SK-N-SH (cell line): ENCODE measurements at regions not wholly inside any gene's neighbourhood (a gene's known extent, or its start where the extent isn't known, plus 50 kb on each side); places are given as distances from the start of the nearest gene placed in this dataset.
"Not testable (repeated sequence)": the region's sequence is repeated elsewhere in the genome, so short reads cannot be mapped to it uniquely, and the experiment has no call there.

Experiments used
- CTCF ChIA-PET: fragments of 300-600, 350-600 bp; formaldehyde crosslinking; extraction: SDS; loops from one replicate; lab custom pipeline; 2021; lab: Yijun Ruan, JAX
- POLR2A ChIA-PET: fragments of 350-600 bp; sonication (Branson Sonifier 250); formaldehyde crosslinking; extraction: SDS; loops from one replicate; lab custom pipeline; 2020; ENCODE audit warnings: antibody characterized with exemption, inconsistent platforms; lab: Yijun Ruan, JAX
- DNase-seq: peaks from one replicate; pipeline ENCODE4 v3.0.0; 2012
- H2AFZ ChIP-seq: fragments of 200-600 bp; sonication (generic); 2 replicates; pipeline ENCODE4 v1.8.1; 2016; ENCODE audit warnings: antibody characterized with exemption, mild to moderate bottlenecking, low read depth
- H3F3A ChIP-seq: fragments of 200-600 bp; sonication (generic); replicated peaks from 2 replicates; pipeline ENCODE3; 2016; ENCODE audit warnings: antibody characterized with exemption, mild to moderate bottlenecking; ENCODE audit not compliant: insufficient read depth
- H3K27ac ChIP-seq, 2 experiments: fragments of 200-500 bp in 1 of 2; fragments of 200-600 bp in 1 of 2; sonication (Bioruptor generic) in 1 of 2; sonication (generic), shearing (Covaris generic) in 1 of 2; 2 replicates each; pipeline versions ENCODE4 v1.5.1 to v1.6.1; 2014 to 2016; ENCODE audit warnings: low read depth in 2 of 2, inconsistent platforms in 1 of 2, low read length in 1 of 2, mild to moderate bottlenecking in 1 of 2, mixed read lengths in 1 of 2
- H3K27me3 ChIP-seq: fragments of 200-600 bp; sonication (generic), shearing (Covaris generic); 2 replicates; pipeline ENCODE4 v1.6.1; 2016; ENCODE audit warnings: mixed run types; ENCODE audit not compliant: insufficient read depth
- H3K36me3 ChIP-seq, 2 experiments: fragments of 200-500 bp in 1 of 2; fragments of 200-600 bp in 1 of 2; sonication (Bioruptor generic) in 1 of 2; sonication (generic) in 1 of 2; replicated peaks in 1 of 2; 2 replicates each; pipeline versions ENCODE3 to v1.5.1; 2014 to 2016; ENCODE audit warnings: low read length in 1 of 2, mild to moderate bottlenecking in 1 of 2; ENCODE audit not compliant: insufficient read depth in 2 of 2, control insufficient read depth in 1 of 2
- H3K4me1 ChIP-seq, 2 experiments: fragments of 200-500 bp in 1 of 2; fragments of 200-600 bp in 1 of 2; sonication (Bioruptor generic) in 1 of 2; sonication (generic), shearing (Covaris generic) in 1 of 2; 2 replicates each; pipeline versions ENCODE4 v1.5.1 to v1.6.1; 2014 to 2016; ENCODE audit warnings: low read depth in 1 of 2, low read length in 1 of 2, mixed run types in 1 of 2; ENCODE audit not compliant: insufficient read depth in 2 of 2, control insufficient read depth in 1 of 2
- H3K4me2 ChIP-seq: fragments of 200-600 bp; sonication (generic), shearing (Covaris generic); 2 replicates; pipeline ENCODE4 v1.6.1; 2017; ENCODE audit warnings: mixed run types
- H3K4me3 ChIP-seq, 2 experiments: fragments of 200-500 bp in 1 of 2; fragments of 200-600 bp in 1 of 2; sonication (Bioruptor generic) in 1 of 2; sonication (generic), shearing (Covaris generic) in 1 of 2; 2 replicates each; pipeline versions ENCODE4 v1.5.1 to v1.8.1; 2014 to 2016; ENCODE audit warnings: low read depth in 2 of 2, inconsistent platforms in 1 of 2, low read length in 1 of 2, mild to moderate bottlenecking in 1 of 2, mixed read lengths in 1 of 2, moderate library complexity in 1 of 2
- H3K79me2 ChIP-seq: fragments of 200-600 bp; sonication (generic); 2 replicates; pipeline ENCODE4 v1.8.1; 2017; ENCODE audit warnings: mild to moderate bottlenecking; ENCODE audit not compliant: insufficient read depth
- H3K9ac ChIP-seq: fragments of 200-600 bp; sonication (generic); 2 replicates; pipeline ENCODE4 v1.6.1; 2017; ENCODE audit warnings: mixed run types
- H3K9me2 ChIP-seq: fragments of 200-600 bp; sonication (generic); 2 replicates; pipeline ENCODE4 v1.6.1; 2017; ENCODE audit warnings: mixed run types
- H3K9me3 ChIP-seq: fragments of 200-600 bp; sonication (generic); 2 replicates; pipeline ENCODE4 v1.6.1; 2017; ENCODE audit warnings: mixed run types, mild to moderate bottlenecking, moderate library complexity
- H4K20me1 ChIP-seq: fragments of 200-600 bp; sonication (generic); 2 replicates; pipeline ENCODE4 v1.6.1; 2017; ENCODE audit warnings: mild to moderate bottlenecking, mixed run types; ENCODE audit not compliant: insufficient read depth
- CHD2 ChIP-seq: fragments of 150-350 bp; IDR thresholded peaks from 2 replicates; pipeline ENCODE4 v1.6.1; 2018; ENCODE audit warnings: low read length; ENCODE audit not compliant: partially characterized antibody
- ELF1 ChIP-seq: IDR thresholded peaks from 2 replicates; pipeline ENCODE4 v1.4.0; 2012
- FOSL2 ChIP-seq: IDR thresholded peaks from 2 replicates; pipeline ENCODE4 v1.4.0; 2012; ENCODE audit warnings: low read depth, mild to moderate bottlenecking, moderate library complexity, borderline replicate concordance
- FOXJ3 ChIP-seq: sonication (generic); formaldehyde crosslinking; IDR thresholded peaks from 2 replicates; pipeline ENCODE4 v1.5.1; 2020; ENCODE audit warnings: mild to moderate bottlenecking, missing genetic modification reagents
- FOXM1 ChIP-seq: IDR thresholded peaks from 2 replicates; pipeline ENCODE4 v1.4.0; 2012; ENCODE audit warnings: low read depth, mild to moderate bottlenecking
- JUND ChIP-seq: IDR thresholded peaks from 2 replicates; pipeline ENCODE4 v1.4.0; 2012
- MXI1 ChIP-seq: IDR thresholded peaks from 2 replicates; pipeline ENCODE4 v1.6.1; 2012; ENCODE audit warnings: mild to moderate bottlenecking, low read depth, low read length, improper control_type of control experiment
- PBX3 ChIP-seq: IDR thresholded peaks from 2 replicates; pipeline ENCODE4; 2012
- RAD21 ChIP-seq: IDR thresholded peaks from 2 replicates; pipeline ENCODE4 v1.6.1; 2012; ENCODE audit warnings: mild to moderate bottlenecking, low read length
- RFX5 ChIP-seq: IDR thresholded peaks from 2 replicates; pipeline ENCODE4 v1.6.1; 2012; ENCODE audit warnings: mild to moderate bottlenecking, improper control_type of control experiment, low read length
- SIN3A ChIP-seq: IDR thresholded peaks from 2 replicates; pipeline ENCODE4 v1.6.1; 2012; ENCODE audit warnings: low read depth, mild to moderate bottlenecking, low read length, moderate library complexity, borderline replicate concordance
- SMC3 ChIP-seq: IDR thresholded peaks from 2 replicates; pipeline ENCODE4 v1.6.1; 2012; ENCODE audit warnings: low read depth, low read length, improper control_type of control experiment
- TAF1 ChIP-seq: IDR thresholded peaks from 2 replicates; pipeline ENCODE4 v1.6.1; 2012; ENCODE audit warnings: low read depth, mild to moderate bottlenecking, low read length, moderate library complexity, borderline replicate concordance
- TEAD4 ChIP-seq: IDR thresholded peaks from 2 replicates; pipeline ENCODE4 v1.4.0; 2012; ENCODE audit warnings: mild to moderate bottlenecking, borderline replicate concordance; ENCODE audit not compliant: insufficient read depth
- ZBTB33 ChIP-seq: IDR thresholded peaks from 2 replicates; pipeline ENCODE4 v1.4.0; 2012; ENCODE audit warnings: low read depth, borderline replicate concordance
- WGBS: methylation state at CpG from one replicate; pipeline ENCODE4 v1.1.6; 2017; ENCODE audit warnings: low lambda C conversion rate; 5-methylcytosine and 5-hydroxymethylcytosine counted together
- TF ChIP-seq, protein P1 (sequence below): IDR thresholded peaks from 2 replicates; pipeline ENCODE4 v1.4.0; 2012; ENCODE audit warnings: low read depth
- TF ChIP-seq, protein P2 (sequence below): fragments of 200-600 bp; sonication (generic); IDR thresholded peaks from 2 replicates; pipeline ENCODE4 v1.6.1; 2017; ENCODE audit warnings: antibody characterized with exemption, mild to moderate bottlenecking, moderate library complexity
- TF ChIP-seq, protein P3 (sequence below): fragments of 150-350 bp; IDR thresholded peaks from 2 replicates; pipeline ENCODE4 v1.6.1; 2016; ENCODE audit warnings: mild to moderate bottlenecking, low read depth, low read length

- DNase-seq, H4K20me1 ChIP-seq, H2AFZ ChIP-seq, H3K9me3 ChIP-seq, POLR2A ChIA-PET, H3K27me3 ChIP-seq, H3K9ac ChIP-seq, H3K4me2 ChIP-seq, H3K79me2 ChIP-seq, H3K9me2 ChIP-seq, CTCF ChIA-PET, H3F3A ChIP-seq, H3K36me3 ChIP-seq, H3K27ac ChIP-seq, H3K4me1 ChIP-seq, H3K4me3 ChIP-seq: not testable (repeated sequence)
- WGBS, result 20% methylated on average over 3 of the region's 3 CpGs
These were observed 344.0 kb downstream of the ABCC12 start for GRCh38 chr16:47811758-47812157.

- Histone ChIP-seq H4K20me1 (no peaks in the 10 kb centered on the region), H3K4me3 (no peak overlapping the region), H3K27ac (no peak overlapping the region), H3K9me3 (no peaks in the 10 kb centered on the region), H3K27me3 (no peaks in the 10 kb centered on the region), H3K4me1 (no peaks in the 10 kb centered on the region), H3K79me2 (no peaks in the 10 kb centered on the region), H3K4me2 (no peak overlapping the region), H3K9me2 (no peaks in the 10 kb centered on the region), H3K36me3 (no peaks in the 10 kb centered on the region), H3F3A (no peaks in the 10 kb centered on the region), H2AFZ (no peak overlapping the region), H3K9ac (no peak overlapping the region)
- no peak for TF ChIP-seq TEAD4
- TF ChIP-seq, protein P1, sequence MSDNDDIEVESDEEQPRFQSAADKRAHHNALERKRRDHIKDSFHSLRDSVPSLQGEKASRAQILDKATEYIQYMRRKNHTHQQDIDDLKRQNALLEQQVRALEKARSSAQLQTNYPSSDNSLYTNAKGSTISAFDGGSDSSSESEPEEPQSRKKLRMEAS, result no peak
- no peak for TF ChIP-seq PBX3
- TF ChIP-seq SIN3A, result no peak
- TF ChIP-seq SMC3, result no peak
- TF ChIP-seq RFX5, result no peak
- TF ChIP-seq TAF1, result no peak
- TF ChIP-seq FOXJ3 (CRISPR knock-in tag), result no peak
- no peak for TF ChIP-seq ELF1
- no peak for TF ChIP-seq CHD2
- TF ChIP-seq RAD21, result no peak
- TF ChIP-seq FOSL2, result no peak
- TF ChIP-seq, protein P2, sequence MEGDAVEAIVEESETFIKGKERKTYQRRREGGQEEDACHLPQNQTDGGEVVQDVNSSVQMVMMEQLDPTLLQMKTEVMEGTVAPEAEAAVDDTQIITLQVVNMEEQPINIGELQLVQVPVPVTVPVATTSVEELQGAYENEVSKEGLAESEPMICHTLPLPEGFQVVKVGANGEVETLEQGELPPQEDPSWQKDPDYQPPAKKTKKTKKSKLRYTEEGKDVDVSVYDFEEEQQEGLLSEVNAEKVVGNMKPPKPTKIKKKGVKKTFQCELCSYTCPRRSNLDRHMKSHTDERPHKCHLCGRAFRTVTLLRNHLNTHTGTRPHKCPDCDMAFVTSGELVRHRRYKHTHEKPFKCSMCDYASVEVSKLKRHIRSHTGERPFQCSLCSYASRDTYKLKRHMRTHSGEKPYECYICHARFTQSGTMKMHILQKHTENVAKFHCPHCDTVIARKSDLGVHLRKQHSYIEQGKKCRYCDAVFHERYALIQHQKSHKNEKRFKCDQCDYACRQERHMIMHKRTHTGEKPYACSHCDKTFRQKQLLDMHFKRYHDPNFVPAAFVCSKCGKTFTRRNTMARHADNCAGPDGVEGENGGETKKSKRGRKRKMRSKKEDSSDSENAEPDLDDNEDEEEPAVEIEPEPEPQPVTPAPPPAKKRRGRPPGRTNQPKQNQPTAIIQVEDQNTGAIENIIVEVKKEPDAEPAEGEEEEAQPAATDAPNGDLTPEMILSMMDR, result no peak
- TF ChIP-seq JUND, result no peak
- TF ChIP-seq FOXM1, result no peak
- no peak for TF ChIP-seq MXI1
- TF ChIP-seq ZBTB33, result no peak
- TF ChIP-seq, protein P3, sequence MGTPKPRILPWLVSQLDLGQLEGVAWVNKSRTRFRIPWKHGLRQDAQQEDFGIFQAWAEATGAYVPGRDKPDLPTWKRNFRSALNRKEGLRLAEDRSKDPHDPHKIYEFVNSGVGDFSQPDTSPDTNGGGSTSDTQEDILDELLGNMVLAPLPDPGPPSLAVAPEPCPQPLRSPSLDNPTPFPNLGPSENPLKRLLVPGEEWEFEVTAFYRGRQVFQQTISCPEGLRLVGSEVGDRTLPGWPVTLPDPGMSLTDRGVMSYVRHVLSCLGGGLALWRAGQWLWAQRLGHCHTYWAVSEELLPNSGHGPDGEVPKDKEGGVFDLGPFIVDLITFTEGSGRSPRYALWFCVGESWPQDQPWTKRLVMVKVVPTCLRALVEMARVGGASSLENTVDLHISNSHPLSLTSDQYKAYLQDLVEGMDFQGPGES, result no peak
- CTCF ChIA-PET, result interaction anchor here (0.6 to 1.7 kb wide), 2 partner anchors 11 to 646 kb away, joined by 3 to 4 read pairs; no protein-coding TSS in a partner anchor
- WGBS, result 68% methylated on average over 10 of the region's 10 CpGs
- DNase-seq, result no peak
- POLR2A ChIA-PET, result no interaction called here
These were observed 345.2 kb downstream of the PHKB start for GRCh38 chr16:47806309-47806847.
